ENCODE measurements at regions not wholly inside any gene's neighbourhood (a gene's known extent, or its start where the extent isn't known, plus 50 kb on each side); places are given as distances from the start of the nearest gene placed in this dataset.
"Not testable (repeated sequence)": the region's sequence is repeated elsewhere in the genome, so short reads cannot be mapped to it uniquely, and the experiment has no call there.

- no peak overlapping the region for H3K4me3 ChIP-seq (ENCODE audit: low read depth, low read length)
- DNase-seq (ENCODE audit: low read depth): no peak
- TF ChIP-seq, protein P1, sequence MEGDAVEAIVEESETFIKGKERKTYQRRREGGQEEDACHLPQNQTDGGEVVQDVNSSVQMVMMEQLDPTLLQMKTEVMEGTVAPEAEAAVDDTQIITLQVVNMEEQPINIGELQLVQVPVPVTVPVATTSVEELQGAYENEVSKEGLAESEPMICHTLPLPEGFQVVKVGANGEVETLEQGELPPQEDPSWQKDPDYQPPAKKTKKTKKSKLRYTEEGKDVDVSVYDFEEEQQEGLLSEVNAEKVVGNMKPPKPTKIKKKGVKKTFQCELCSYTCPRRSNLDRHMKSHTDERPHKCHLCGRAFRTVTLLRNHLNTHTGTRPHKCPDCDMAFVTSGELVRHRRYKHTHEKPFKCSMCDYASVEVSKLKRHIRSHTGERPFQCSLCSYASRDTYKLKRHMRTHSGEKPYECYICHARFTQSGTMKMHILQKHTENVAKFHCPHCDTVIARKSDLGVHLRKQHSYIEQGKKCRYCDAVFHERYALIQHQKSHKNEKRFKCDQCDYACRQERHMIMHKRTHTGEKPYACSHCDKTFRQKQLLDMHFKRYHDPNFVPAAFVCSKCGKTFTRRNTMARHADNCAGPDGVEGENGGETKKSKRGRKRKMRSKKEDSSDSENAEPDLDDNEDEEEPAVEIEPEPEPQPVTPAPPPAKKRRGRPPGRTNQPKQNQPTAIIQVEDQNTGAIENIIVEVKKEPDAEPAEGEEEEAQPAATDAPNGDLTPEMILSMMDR (IDR thresholded peaks at IDR 0.05; ENCODE audit: control insufficient read depth, extremely low read depth, insufficient read depth): no peak
These were observed 119.3 kb upstream of the ZSWIM2 start for GRCh38 chr2:186968277-186968676.

DNA sequence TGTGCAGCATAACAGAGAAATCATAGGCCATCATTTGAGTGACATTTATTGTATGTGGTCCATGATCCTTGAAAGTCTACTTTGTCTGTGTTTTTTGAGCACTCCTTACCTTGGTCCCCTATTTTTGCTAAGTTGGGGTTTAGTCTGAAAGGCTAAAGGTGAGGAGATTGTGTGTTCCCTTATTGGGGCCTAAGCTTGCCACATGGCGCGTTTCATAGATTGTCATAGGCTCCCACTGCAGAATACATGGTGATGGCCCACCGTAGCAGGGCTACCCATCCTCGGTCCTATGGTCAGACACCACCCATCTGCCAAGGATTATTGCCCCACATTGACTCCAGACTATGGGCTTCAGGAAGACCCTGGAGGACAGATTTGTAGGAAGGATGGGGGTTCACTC is 117.0 kb upstream of the ZSWIM2 start:
- TF ChIP-seq, protein P1 (IDR thresholded peaks at IDR 0.05; ENCODE audit: control insufficient read depth, extremely low read depth, insufficient read depth): no peak
- no peak for DNase-seq (ENCODE audit: low read depth)
- H3K4me3 ChIP-seq (ENCODE audit: low read depth, low read length): no peak overlapping the region

- no peak for DNase-seq (ENCODE audit: low read depth)
- H3K4me3 ChIP-seq (ENCODE audit: low read depth, low read length): no peak overlapping the region
- TF ChIP-seq, protein P1 (IDR thresholded peaks at IDR 0.05; ENCODE audit: control insufficient read depth, extremely low read depth, insufficient read depth): no peak
These were observed 113.2 kb upstream of the ZSWIM2 start for GRCh38 chr2:186962085-186962747.

- not testable (repeated sequence) for DNase-seq (ENCODE audit: low read depth); H3K4me3 ChIP-seq (ENCODE audit: low read depth, low read length)
These were observed 111.3 kb upstream of the ZSWIM2 start for GRCh38 chr2:186960241-186960640.

DNA sequence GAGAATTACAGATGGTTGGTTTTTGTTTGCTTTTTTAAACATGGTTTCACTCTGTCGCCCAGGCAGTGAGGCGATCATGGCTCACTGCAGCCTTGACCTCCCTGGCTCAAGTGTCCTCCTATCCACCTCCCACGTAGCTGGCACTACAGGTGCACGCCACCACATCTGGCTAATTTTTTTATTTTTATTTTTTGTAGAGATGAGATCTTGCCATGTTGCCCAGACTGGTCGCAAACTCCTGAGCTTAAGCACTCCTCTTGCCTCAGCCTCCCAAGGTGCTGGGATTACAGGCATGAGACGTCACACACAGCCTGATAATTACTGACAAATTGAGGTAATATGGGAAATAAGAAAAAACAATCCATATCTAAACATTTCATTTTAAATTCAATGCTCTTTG is 110.5 kb upstream of the ZSWIM2 start:
- no peak for DNase-seq (ENCODE audit: low read depth)
- TF ChIP-seq, protein P1 (IDR thresholded peaks at IDR 0.05; ENCODE audit: control insufficient read depth, extremely low read depth, insufficient read depth): no peak
- no peak overlapping the region for H3K4me3 ChIP-seq (ENCODE audit: low read depth, low read length)

DNA sequence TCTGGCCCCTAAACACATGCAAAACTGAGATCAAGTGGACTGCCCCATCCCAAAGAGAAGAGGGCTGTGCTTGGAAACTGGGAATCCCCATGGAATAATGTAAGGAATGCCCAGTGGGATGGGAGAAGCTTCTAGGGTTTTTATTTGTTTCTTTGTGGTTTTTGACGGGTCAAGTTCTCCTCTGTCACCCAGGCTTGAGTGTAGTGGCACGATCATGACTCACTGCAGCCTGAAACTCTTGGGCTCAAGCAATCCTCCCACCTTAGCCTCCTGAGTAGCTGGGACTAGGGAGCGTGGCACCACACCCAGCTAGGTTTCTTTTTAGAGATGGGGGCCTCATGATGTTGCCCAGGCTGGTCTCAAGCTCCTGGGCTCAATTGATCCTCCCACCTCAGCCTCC is 101.7 kb upstream of the ZSWIM2 start:
- no peak for DNase-seq (ENCODE audit: low read depth)
- no peak overlapping the region for H3K4me3 ChIP-seq (ENCODE audit: low read depth, low read length)
- TF ChIP-seq, protein P1 (IDR thresholded peaks at IDR 0.05; ENCODE audit: control insufficient read depth, extremely low read depth, insufficient read depth): no peak

DNA sequence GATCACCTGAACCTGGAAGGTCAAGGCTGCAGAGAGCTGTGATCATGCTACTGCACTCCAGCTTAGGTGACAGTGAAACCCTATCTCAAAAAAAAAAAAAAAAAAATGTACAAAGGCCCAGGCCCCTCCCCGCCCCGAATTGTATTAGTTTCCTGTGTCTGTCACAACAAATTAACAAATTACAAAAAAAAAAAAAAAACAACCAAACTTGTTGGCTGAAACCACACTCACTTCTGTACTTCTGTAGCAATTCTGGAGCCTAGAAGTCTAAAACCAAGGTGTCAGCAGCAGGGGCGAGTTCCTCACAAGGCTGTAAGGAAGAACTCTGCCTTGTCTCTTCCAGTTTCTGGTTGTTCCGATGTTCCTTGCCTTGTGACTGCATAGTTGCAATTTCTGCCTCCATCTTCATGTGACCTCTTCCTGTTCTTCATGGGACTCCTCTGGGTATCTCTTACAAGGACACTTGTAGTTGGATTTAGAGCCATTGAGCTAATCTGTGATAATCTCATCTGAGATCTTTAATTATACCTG is 100.8 kb upstream of the ZSWIM2 start:
- TF ChIP-seq, protein P1 (IDR thresholded peaks at IDR 0.05; ENCODE audit: control insufficient read depth, extremely low read depth, insufficient read depth): no peak
- no peak overlapping the region for H3K4me3 ChIP-seq (ENCODE audit: low read depth, low read length)
- DNase-seq (ENCODE audit: low read depth): no peak

Data from LNCaP clone FGC (cell line).